Upper lobe of left lung (tissue), 4 donors: ENCODE measurements at regions not wholly inside any gene's neighbourhood (a gene's known extent, or its start where the extent isn't known, plus 50 kb on each side); places are given as distances from the start of the nearest gene placed in this dataset.

Source experiments
- EP300 ChIP-seq, 4 donors: sonication (generic); formaldehyde crosslinking; IDR thresholded peaks; one replicate each; pipeline ENCODE4 v1.5.1; 2017; ENCODE audit warnings: antibody characterized with exemption in 4 of 4, control low read depth in 2 of 4
- POLR2A ChIP-seq, 4 donors: fragments of 450-650 bp; IDR thresholded peaks; one replicate each; pipeline ENCODE4 v1.5.1; 2016 to 2017; ENCODE audit warnings: antibody characterized with exemption in 4 of 4, mild to moderate bottlenecking in 2 of 4
- POLR2AphosphoS5 ChIP-seq, 2 donors: sonication (generic); formaldehyde crosslinking; IDR thresholded peaks; one replicate each; pipeline ENCODE4 v1.5.1; 2017; ENCODE audit warnings: antibody characterized with exemption in 2 of 2
- TF ChIP-seq, protein P1 (sequence below), 6 experiments: fragments of 450-650 bp in 4 of 6; fragments of 200-600 bp in 2 of 6; sonication (generic) in 2 of 6; IDR thresholded peaks; one replicate each; pipeline ENCODE4 v1.5.1; 2016 to 2019; ENCODE audit warnings: antibody characterized with exemption in 6 of 6

DNA sequence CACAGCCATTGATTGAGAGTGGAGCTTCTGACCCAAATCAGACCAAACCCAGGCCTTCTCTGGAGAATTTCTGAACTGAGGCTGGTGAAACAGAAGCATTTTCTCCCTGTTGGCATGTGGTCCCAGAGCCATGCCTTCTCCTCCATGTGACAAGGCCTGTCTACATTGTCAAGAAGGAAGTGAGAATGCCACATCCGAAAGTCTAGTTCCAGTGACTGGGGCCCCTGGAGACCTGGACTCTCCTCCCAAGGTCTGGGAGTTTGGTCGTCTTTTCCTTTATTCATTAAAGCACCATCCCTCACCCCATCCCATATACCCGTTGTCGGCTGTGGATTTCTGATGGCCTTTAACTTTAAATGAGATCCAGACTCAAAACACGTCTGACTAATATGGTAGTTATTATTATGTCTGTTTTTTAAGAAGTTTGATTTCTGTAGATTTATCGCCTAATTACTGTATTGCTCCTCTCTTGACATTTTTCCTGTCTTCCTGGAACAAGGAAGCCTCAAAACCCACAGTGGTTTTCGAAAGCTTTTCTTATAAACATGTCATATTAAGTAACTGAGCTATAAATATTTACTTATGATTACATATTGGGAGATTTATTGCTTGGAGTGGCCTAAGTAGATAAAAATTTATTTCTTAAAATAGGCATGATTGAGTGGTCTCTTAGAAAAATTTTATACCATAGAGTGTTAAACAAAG lies 128.3 kb upstream of the FRY start:
- TF ChIP-seq EP300 (IDR thresholded peaks at IDR 0.05) (no peak), POLR2A (IDR thresholded peaks at IDR 0.05) (no peak), POLR2AphosphoS5 (IDR thresholded peaks at IDR 0.05) (no peak)
- TF ChIP-seq, protein P1, sequence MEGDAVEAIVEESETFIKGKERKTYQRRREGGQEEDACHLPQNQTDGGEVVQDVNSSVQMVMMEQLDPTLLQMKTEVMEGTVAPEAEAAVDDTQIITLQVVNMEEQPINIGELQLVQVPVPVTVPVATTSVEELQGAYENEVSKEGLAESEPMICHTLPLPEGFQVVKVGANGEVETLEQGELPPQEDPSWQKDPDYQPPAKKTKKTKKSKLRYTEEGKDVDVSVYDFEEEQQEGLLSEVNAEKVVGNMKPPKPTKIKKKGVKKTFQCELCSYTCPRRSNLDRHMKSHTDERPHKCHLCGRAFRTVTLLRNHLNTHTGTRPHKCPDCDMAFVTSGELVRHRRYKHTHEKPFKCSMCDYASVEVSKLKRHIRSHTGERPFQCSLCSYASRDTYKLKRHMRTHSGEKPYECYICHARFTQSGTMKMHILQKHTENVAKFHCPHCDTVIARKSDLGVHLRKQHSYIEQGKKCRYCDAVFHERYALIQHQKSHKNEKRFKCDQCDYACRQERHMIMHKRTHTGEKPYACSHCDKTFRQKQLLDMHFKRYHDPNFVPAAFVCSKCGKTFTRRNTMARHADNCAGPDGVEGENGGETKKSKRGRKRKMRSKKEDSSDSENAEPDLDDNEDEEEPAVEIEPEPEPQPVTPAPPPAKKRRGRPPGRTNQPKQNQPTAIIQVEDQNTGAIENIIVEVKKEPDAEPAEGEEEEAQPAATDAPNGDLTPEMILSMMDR (IDR thresholded peaks at IDR 0.05): no peak
